A673 (cell line): ENCODE measurements at regions not wholly inside any gene's neighbourhood (a gene's known extent, or its start where the extent isn't known, plus 50 kb on each side); places are given as distances from the start of the nearest gene placed in this dataset.

ENCODE experiments used
- BruUV-seq: library from RNA; stranded (reverse); fragments of 400-500 nt; replicated peaks from 2 replicates; lab custom pipeline; 2021; lab: Mats Ljungman, UMichigan
- CTCF ChIA-PET: fragments of 300-600 bp; sonication (Branson Sonifier 250); formaldehyde crosslinking; loops from one replicate; lab custom pipeline; 2022; ENCODE audit warnings: antibody characterized with exemption; lab: Charles Lee
- POLR2A ChIA-PET: fragments of 300-600 bp; sonication (Branson Sonifier 250); formaldehyde crosslinking; loops from one replicate; lab custom pipeline; 2022; ENCODE audit warnings: antibody characterized with exemption; ENCODE audit not compliant: low non-redundant PET; lab: Charles Lee
- DNase-seq: peaks from one replicate; pipeline ENCODE4 v3.0.0-alpha.2; 2015; ENCODE audit warnings: low spot score
- H3K27ac ChIP-seq: fragments of 200-600 bp; sonication (generic); 2 replicates; pipeline ENCODE4 v1.5.1; 2016; ENCODE audit warnings: mixed run types, low read depth, mild to moderate bottlenecking, mixed read lengths, antibody characterized with exemption, low read length; ENCODE audit not compliant: poor library complexity, severe bottlenecking
- H3K27me3 ChIP-seq: fragments of 200-600 bp; sonication (generic); replicated peaks from 2 replicates; pipeline ENCODE4 v1.6.1; 2017; ENCODE audit warnings: mixed run types, low read depth, mild to moderate bottlenecking, mixed read lengths, antibody characterized with exemption, low read length; ENCODE audit not compliant: insufficient read depth, poor library complexity
- H3K36me3 ChIP-seq: fragments of 200-600 bp; sonication (generic); 2 replicates; pipeline ENCODE4 v1.6.1; 2016; ENCODE audit warnings: mixed run types, mild to moderate bottlenecking, mixed read lengths, antibody characterized with exemption, low read length; ENCODE audit not compliant: insufficient read depth, poor library complexity, severe bottlenecking
- H3K4me1 ChIP-seq: fragments of 200-600 bp; sonication (generic); 2 replicates; pipeline ENCODE4 v1.6.1; 2017; ENCODE audit warnings: mixed run types, mild to moderate bottlenecking, mixed read lengths, antibody characterized with exemption, low read length; ENCODE audit not compliant: insufficient read depth, poor library complexity, severe bottlenecking
- H3K4me3 ChIP-seq: fragments of 200-600 bp; sonication (generic); 2 replicates; pipeline ENCODE4 v1.5.1; 2016; ENCODE audit warnings: low read depth, mixed run types, mild to moderate bottlenecking, mixed read lengths, low read length; ENCODE audit not compliant: poor library complexity, severe bottlenecking
- H3K9me3 ChIP-seq: fragments of 200-600 bp; sonication (generic); 2 replicates; pipeline ENCODE4 v1.6.1; 2016; ENCODE audit warnings: mixed run types, low read depth, mild to moderate bottlenecking, mixed read lengths, antibody characterized with exemption, low read length; ENCODE audit not compliant: poor library complexity, severe bottlenecking
- EZH2 ChIP-seq: fragments of 200-600 bp; sonication (generic); IDR thresholded peaks from 2 replicates; pipeline ENCODE4 v1.6.1; 2017; ENCODE audit warnings: borderline replicate concordance, low read depth, mild to moderate bottlenecking, mixed read lengths, antibody characterized with exemption, low read length; ENCODE audit not compliant: poor library complexity, severe bottlenecking
- intact Hi-C: fragments of 100-400 bp; cut with micrococcal nuclease; formaldehyde crosslinking; loops from one replicate; pipeline ENCODE4 v1.10.0; 2022; ENCODE audit not compliant: unreplicated experiment
- TF ChIP-seq, protein P1 (sequence below): fragments of 300-800, 200-600 bp; sonication (generic); conservative IDR thresholded peaks from 2 replicates; pipeline ENCODE4 v1.5.1; 2017; ENCODE audit warnings: low read depth, mild to moderate bottlenecking, antibody characterized with exemption, low read length, moderate library complexity, mixed read lengths

DNA sequence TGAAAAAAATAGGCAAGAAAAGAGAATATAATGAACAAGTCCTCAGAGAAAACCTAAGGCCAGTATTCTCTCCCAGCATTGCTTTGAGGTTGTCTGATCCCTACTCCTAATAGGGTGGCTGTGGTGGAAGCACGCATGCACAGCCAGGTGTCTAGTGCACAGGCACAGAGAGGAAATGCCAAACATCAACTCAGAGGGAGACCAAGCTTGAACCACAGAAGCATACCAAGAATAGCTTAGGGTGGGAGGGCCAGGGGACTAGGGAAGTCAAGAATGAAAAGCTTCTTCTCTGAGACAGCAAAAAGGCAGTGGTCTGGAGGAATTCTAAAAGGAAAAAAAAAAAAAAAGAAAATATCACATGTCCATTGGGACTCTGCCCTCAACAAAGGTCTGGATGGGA is 244.1 kb upstream of the API5 start:
- BruUV-seq = no TSS peak
- H3K4me3 ChIP-seq = no peak overlapping the region
- no peak overlapping the region for H3K27ac ChIP-seq
- ChIA-PET POLR2A (no interaction called here), CTCF (no interaction called here)
- intact Hi-C loops = no loop called here
- H3K4me1 ChIP-seq = peaks cover 15% of the 10 kb centered on the region
- peaks cover 8% of the 10 kb centered on the region for H3K9me3 ChIP-seq
- TF ChIP-seq, protein P1, sequence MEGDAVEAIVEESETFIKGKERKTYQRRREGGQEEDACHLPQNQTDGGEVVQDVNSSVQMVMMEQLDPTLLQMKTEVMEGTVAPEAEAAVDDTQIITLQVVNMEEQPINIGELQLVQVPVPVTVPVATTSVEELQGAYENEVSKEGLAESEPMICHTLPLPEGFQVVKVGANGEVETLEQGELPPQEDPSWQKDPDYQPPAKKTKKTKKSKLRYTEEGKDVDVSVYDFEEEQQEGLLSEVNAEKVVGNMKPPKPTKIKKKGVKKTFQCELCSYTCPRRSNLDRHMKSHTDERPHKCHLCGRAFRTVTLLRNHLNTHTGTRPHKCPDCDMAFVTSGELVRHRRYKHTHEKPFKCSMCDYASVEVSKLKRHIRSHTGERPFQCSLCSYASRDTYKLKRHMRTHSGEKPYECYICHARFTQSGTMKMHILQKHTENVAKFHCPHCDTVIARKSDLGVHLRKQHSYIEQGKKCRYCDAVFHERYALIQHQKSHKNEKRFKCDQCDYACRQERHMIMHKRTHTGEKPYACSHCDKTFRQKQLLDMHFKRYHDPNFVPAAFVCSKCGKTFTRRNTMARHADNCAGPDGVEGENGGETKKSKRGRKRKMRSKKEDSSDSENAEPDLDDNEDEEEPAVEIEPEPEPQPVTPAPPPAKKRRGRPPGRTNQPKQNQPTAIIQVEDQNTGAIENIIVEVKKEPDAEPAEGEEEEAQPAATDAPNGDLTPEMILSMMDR = no peak
- no peak for TF ChIP-seq EZH2
- H3K36me3 ChIP-seq = no peaks in the 10 kb centered on the region
- no peaks in the 10 kb centered on the region for H3K27me3 ChIP-seq
- no peak for DNase-seq

DNA sequence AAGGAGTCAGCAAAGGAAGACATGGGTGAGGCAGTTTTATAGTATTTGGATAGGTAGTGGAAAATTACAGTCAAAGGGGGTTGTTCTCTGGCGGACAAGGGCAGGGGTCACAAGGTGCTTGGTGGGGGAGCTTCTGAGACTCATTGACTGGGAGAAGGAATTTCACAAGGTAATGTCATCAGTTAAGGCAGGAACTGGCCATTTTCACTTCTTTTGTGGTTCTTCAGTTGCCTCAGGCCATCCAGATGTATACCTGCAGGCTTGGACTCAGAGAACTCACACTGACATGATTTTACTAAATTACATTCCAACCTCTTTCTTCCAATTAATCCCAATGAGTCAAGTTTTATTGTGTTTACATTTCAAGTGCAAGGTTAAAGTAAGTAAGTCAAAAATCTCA is 240.5 kb upstream of the API5 start:
- peaks cover 31% of the 10 kb centered on the region for H3K4me1 ChIP-seq
- CTCF ChIA-PET = interaction anchor here (0.6 kb wide), 1 partner anchor 59 kb away, joined by 3 read pairs; no protein-coding TSS in a partner anchor
- no peaks in the 10 kb centered on the region for H3K27me3 ChIP-seq
- no peak overlapping the region for H3K4me3 ChIP-seq
- H3K36me3 ChIP-seq = no peaks in the 10 kb centered on the region
- TF ChIP-seq, protein P1 = no peak
- no peak for TF ChIP-seq EZH2
- no peak for DNase-seq
- intact Hi-C loops = no loop called here
- no TSS peak for BruUV-seq
- H3K27ac ChIP-seq = peak overlapping the region; percentile 57
- POLR2A ChIA-PET = no interaction called here
- peaks cover 8% of the 10 kb centered on the region for H3K9me3 ChIP-seq

DNA sequence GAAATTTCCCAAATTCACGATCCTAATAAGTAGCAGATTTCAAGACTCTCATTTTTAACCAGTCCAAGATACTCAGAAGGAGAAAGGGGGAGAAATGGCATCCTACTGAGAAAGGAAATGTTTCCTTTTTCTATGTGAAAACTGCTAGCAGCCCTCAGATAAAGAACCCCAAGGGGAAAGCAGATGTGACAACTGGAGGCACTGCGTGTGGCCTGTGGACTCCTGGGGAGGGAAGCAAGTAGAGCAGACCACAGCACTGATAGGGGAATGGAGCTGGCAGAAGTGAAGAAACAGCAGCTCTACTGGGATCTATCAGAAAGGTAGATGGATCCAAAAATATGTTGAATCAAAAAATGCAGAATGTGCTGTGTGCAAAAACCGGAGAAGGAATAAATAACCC is 239.7 kb upstream of the API5 start:
- BruUV-seq = no TSS peak
- no peaks in the 10 kb centered on the region for H3K36me3 ChIP-seq
- no peak overlapping the region for H3K4me3 ChIP-seq
- ChIA-PET POLR2A (no interaction called here), CTCF (no interaction called here)
- H3K27me3 ChIP-seq = no peaks in the 10 kb centered on the region
- intact Hi-C loops = no loop called here
- TF ChIP-seq, protein P1 = no peak
- no peak for TF ChIP-seq EZH2
- DNase-seq = peak; percentile 96
- H3K4me1 ChIP-seq = peaks cover 31% of the 10 kb centered on the region
- H3K27ac ChIP-seq = peak overlapping the region; percentile 57
- H3K9me3 ChIP-seq = peaks cover 8% of the 10 kb centered on the region
